Osteocyte (in vitro differentiated cells): ENCODE measurements at regions not wholly inside any gene's neighbourhood (a gene's known extent, or its start where the extent isn't known, plus 50 kb on each side); places are given as distances from the start of the nearest gene placed in this dataset.
A peak's percentile ranks its signal among the peaks of the same experiment; 100 is the strongest.

ENCODE experiments used
- DNase-seq: peaks from one replicate; pipeline ENCODE4 v3.0.0; 2021; ENCODE audit warnings: mixed read lengths; ENCODE audit not compliant: unreplicated experiment; ENCODE audit errors: extremely low spot score
- H3K27ac Mint-ChIP-seq: one replicate; pipeline ENCODE4 v1.8.0; 2021; ENCODE audit warnings: mild to moderate bottlenecking, mixed read lengths; ENCODE audit not compliant: unreplicated experiment
- H3K27me3 Mint-ChIP-seq: one replicate; pipeline ENCODE4 v1.8.0; 2021; ENCODE audit warnings: mixed read lengths; ENCODE audit not compliant: unreplicated experiment
- H3K36me3 Mint-ChIP-seq: one replicate; pipeline ENCODE4 v1.8.0; 2021; ENCODE audit warnings: mixed read lengths; ENCODE audit not compliant: unreplicated experiment
- H3K4me1 Mint-ChIP-seq: one replicate; pipeline ENCODE4 v1.8.0; 2021; ENCODE audit warnings: mixed read lengths; ENCODE audit not compliant: unreplicated experiment
- H3K4me3 Mint-ChIP-seq: one replicate; pipeline ENCODE4 v1.8.0; 2021; ENCODE audit warnings: mild to moderate bottlenecking, moderate library complexity, mixed read lengths; ENCODE audit not compliant: unreplicated experiment
- H3K9me3 Mint-ChIP-seq: one replicate; pipeline ENCODE4 v1.8.0; 2021; ENCODE audit warnings: mixed read lengths; ENCODE audit not compliant: unreplicated experiment
- CTCF ChIP-seq: fragments of 200-600 bp; sonication (generic); IDR thresholded peaks from 2 replicates; pipeline ENCODE4 v1.5.0; 2021; ENCODE audit warnings: antibody characterized with exemption, mild to moderate bottlenecking, moderate library complexity

GRCh38 chr11:130813196-130813595 lies 103.1 kb downstream of the SNX19 start:
- peak; percentile 40 for DNase-seq
- Mint-ChIP-seq H3K36me3 (no peaks in the 10 kb centered on the region), H3K27me3 (peaks cover 4% of the 10 kb centered on the region), H3K27ac (no peak overlapping the region), H3K4me3 (no peak overlapping the region), H3K9me3 (no peaks in the 10 kb centered on the region), H3K4me1 (peaks cover 4% of the 10 kb centered on the region)
- no peak for TF ChIP-seq CTCF

- Mint-ChIP-seq H3K9me3 (no peaks in the 10 kb centered on the region), H3K27me3 (peaks cover 4% of the 10 kb centered on the region), H3K27ac (no peak overlapping the region), H3K4me1 (peaks cover 4% of the 10 kb centered on the region), H3K4me3 (no peak overlapping the region), H3K36me3 (no peaks in the 10 kb centered on the region)
- no peak for TF ChIP-seq CTCF
- no peak for DNase-seq
These were observed 102.6 kb downstream of the SNX19 start for GRCh38 chr11:130813638-130814037.

GRCh38 chr11:130814440-130815096 lies 101.7 kb downstream of the SNX19 start:
- Mint-ChIP-seq H3K27me3 (peaks cover 4% of the 10 kb centered on the region), H3K27ac (no peak overlapping the region), H3K4me1 (peaks cover 4% of the 10 kb centered on the region), H3K9me3 (no peaks in the 10 kb centered on the region), H3K4me3 (no peak overlapping the region), H3K36me3 (no peaks in the 10 kb centered on the region)
- no peak for DNase-seq
- TF ChIP-seq CTCF: no peak

GRCh38 chr11:130815097-130815802 lies 101.0 kb downstream of the SNX19 start:
- Mint-ChIP-seq H3K27me3 (peaks cover 4% of the 10 kb centered on the region), H3K4me3 (no peak overlapping the region), H3K36me3 (no peaks in the 10 kb centered on the region), H3K27ac (no peak overlapping the region), H3K9me3 (no peaks in the 10 kb centered on the region), H3K4me1 (peaks cover 4% of the 10 kb centered on the region)
- DNase-seq: no peak
- TF ChIP-seq CTCF: no peak

- Mint-ChIP-seq H3K9me3 (no peaks in the 10 kb centered on the region), H3K36me3 (no peaks in the 10 kb centered on the region), H3K4me3 (no peak overlapping the region), H3K27me3 (peaks cover 4% of the 10 kb centered on the region), H3K4me1 (peaks cover 4% of the 10 kb centered on the region), H3K27ac (no peak overlapping the region)
- no peak for TF ChIP-seq CTCF
- DNase-seq: no peak
These were observed 100.3 kb downstream of the SNX19 start for GRCh38 chr11:130815956-130816355.
